OCI-LY3 (cell line): ENCODE measurements at regions not wholly inside any gene's neighbourhood (a gene's known extent, or its start where the extent isn't known, plus 50 kb on each side); places are given as distances from the start of the nearest gene placed in this dataset.

ENCODE experiments used
- EZH2phosphoT487 ChIP-seq: fragments of 200-600 bp; shearing (Covaris generic); IDR thresholded peaks from 2 replicates; pipeline ENCODE4 v1.6.1; 2018; ENCODE audit warnings: antibody characterized with exemption, mixed run types, low read depth
- TF ChIP-seq, protein P1 (sequence below): fragments of 200-600, 300-600 bp; sonication (generic); IDR thresholded peaks from 2 replicates; pipeline ENCODE4 v1.5.1; 2014; ENCODE audit warnings: antibody characterized with exemption, low read length, low read depth

DNA sequence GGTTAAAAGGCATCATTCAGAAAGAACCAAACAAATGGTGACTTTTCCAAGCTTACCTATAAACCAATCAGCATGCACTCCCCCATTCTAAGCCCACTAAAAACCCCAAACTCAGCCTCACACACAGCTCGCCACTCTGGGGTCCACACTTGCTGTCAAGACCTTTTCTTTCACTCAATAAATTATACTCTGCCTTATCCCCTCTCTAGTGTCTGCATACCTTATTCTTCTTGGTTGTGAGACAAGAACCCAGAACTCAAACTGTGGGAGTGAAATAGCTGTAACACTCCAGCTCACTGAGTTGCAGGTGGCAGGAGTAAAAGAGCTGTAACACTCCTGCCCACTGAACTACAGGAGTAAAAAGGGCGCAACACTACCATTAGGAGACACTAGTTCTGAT lies 559.0 kb downstream of the TBC1D4 start:
- no peak for TF ChIP-seq EZH2phosphoT487
- TF ChIP-seq, protein P1, sequence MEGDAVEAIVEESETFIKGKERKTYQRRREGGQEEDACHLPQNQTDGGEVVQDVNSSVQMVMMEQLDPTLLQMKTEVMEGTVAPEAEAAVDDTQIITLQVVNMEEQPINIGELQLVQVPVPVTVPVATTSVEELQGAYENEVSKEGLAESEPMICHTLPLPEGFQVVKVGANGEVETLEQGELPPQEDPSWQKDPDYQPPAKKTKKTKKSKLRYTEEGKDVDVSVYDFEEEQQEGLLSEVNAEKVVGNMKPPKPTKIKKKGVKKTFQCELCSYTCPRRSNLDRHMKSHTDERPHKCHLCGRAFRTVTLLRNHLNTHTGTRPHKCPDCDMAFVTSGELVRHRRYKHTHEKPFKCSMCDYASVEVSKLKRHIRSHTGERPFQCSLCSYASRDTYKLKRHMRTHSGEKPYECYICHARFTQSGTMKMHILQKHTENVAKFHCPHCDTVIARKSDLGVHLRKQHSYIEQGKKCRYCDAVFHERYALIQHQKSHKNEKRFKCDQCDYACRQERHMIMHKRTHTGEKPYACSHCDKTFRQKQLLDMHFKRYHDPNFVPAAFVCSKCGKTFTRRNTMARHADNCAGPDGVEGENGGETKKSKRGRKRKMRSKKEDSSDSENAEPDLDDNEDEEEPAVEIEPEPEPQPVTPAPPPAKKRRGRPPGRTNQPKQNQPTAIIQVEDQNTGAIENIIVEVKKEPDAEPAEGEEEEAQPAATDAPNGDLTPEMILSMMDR = no peak
